ENCODE measurements at regions not wholly inside any gene's neighbourhood (a gene's known extent, or its start where the extent isn't known, plus 50 kb on each side); places are given as distances from the start of the nearest gene placed in this dataset.

DNA sequence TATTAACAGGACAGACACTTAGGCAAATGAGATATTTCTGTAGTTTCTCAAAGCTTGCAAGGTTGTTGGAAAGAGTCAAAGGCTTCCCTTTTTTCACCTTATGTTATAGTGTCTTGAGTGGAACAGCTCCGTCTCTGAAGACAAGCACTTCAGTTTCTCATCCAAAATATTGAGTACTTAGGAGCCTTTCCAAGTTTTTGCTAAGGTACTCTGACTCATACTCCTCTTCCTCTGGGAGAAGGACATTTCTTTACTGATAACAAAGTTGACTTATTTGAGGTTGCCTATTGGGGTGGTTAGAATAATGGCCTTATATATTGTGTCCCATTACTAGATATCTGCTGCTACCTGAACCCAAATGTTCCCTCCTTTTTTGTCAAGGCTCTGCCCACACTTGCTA lies 869.6 kb downstream of the MAT2B start:
- no peak for DNase-seq (ENCODE audit: low read depth)

DNA sequence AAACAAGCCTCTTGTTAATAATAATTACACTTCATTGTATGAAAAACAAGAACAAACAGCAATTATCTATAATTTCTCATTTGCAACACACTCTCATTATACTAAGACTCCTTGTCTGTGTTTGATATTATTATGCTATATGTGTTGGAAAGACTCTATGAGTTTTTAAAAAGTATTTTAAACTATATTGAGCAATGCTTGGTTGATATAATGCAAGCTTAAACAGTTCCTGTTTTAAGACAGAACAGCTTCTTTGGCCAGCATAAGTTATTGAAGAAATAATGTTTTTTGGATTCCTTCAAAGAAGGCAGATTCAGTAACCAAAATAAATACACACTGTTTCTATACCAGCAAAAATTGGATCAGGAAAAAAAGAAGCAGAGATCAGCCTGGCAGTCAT lies 871.4 kb downstream of the MAT2B start:
- no peak for DNase-seq (ENCODE audit: low read depth)

DNA sequence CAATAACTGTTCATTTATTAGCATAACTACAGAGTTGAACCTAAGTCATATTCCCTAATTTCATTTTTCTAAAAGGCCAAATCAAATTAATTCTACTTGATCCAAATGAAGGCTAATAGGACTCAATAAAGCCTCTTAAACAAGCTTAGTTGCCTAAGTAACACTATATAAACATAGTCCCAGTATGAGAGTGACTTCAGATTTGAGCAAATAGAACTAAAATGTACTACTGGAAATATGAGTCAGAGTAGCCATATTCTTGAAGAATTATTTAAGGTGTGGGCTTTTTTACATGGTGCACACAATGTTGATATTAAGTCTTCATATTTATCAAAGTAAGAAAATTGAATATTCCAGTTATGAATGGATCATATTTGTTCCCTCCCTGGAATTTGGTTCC lies 872.3 kb downstream of the MAT2B start:
- DNase-seq (ENCODE audit: low read depth): no peak

DNA sequence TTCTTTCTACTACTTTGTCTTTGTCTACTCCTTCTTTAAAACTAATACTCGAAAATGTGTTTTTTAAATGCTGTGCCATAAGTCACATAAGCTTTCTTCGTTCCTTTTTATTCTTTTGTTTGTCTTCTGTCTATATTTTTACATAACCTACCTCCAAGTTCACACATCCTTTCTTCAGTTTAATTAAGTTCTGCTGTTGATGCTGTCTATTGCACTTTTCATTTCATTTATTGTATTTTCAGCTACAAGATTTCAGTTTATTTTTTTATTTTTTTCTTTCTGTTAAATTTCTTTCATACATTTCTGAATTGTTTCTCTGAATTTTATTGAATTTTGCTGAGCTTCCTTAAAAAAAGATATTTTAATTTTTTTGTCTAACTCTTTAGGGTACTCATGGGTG lies 878.2 kb downstream of the MAT2B start:
- no peak for DNase-seq (ENCODE audit: low read depth)

DNA sequence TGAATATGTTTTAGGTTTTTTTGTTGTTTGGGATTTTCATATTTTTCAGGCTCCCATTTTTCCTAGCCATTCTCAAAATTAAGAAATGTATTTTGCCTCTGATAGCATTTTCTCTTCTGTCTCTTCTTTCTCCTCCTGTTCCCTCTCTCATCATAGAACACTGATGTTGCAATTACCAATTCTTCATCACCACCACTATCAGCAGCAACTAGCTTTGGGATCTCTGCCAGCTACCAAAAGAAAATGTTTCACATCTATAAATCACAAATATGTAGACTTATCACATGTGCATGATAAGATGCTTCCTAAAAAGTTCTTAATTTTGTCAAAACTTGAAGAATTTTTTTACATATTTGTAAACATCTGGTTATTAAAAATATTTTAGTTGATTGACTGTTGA lies 887.1 kb downstream of the MAT2B start:
- no peak for DNase-seq (ENCODE audit: low read depth)

DNA sequence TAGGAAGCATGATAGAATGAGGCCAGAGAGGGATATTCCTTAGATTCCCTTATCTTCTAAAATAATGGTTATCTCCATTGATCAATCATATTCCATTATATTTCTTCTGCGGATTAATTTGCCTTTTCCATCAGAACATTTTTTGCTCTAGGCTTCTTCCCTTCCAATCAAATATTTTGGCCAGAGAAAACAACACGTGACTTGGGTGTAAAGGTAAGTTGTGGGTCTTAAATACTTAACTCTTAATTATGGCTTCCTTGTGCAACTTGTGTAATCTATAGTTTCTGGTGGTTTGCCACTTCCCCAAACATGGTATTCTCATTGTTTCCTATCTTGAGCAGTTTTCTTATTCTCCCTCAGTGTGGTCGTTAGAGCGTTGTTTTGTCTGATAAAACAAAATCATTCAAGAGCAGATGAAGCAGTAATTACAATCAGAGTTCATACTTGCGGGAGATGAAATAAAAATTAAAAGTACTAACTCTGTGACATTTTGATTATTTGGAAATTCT lies 889.3 kb downstream of the MAT2B start:
- no peak for DNase-seq (ENCODE audit: low read depth)

DNA sequence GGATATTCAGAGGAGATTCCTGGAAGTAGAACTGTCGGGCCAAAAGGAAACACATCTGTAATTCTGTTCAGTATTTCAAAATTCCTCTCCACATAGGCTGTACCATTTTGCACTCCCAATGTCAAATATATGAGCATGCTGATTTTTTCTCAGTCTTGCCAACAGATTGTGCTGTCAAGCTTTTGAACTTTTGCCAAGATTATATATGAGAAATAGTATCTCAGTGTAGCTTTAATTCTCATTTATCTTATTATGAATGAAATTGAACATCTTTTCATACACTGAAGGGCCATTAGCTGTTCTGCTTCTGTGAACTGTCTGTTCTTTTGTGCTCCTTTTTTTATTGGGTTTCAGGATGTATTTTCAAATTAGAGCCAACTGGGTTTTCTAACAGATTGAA lies 907.1 kb downstream of the MAT2B start:
- no peak for DNase-seq (ENCODE audit: low read depth)

DNA sequence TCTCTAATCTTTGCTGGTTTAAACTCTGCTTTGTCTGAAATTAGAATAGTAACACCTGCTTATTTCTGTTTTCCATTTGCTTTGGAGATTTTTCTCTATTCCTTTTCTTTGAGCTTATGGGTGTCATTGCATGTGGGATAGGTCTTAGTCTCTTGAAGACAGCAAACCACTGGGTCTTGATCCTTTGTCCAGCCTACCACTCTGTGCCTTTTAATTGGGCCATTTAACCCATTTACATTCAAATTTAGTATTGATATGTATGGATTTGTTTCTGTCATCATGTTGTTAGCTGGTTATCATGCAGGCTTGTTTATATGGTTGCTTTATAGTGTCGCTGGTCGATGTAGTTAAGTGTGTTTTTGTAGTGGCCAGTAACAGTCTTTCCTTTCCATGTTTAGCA lies 914.7 kb downstream of the MAT2B start:
- no peak for DNase-seq (ENCODE audit: low read depth)

DNA sequence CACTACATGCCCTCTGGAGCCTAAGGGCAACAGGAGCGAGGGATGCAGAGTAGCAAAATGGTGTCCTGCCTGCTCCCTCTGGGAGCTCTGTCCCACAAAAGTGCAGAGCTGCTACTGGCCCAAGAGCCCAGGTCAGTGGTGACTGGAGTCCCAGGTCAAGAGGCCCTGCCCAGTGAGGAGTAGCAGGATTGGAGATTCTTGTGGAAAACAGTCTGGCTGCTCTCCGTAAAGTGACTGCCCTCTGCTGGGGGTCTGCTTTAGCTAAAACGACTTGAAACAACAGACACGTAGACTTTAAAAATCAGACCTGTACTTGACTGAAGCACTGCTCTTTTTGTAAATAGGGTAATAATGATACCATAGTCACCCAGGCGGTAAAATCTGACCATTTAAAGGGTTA lies 917.0 kb downstream of the MAT2B start:
- DNase-seq (ENCODE audit: low read depth): no peak

DNA sequence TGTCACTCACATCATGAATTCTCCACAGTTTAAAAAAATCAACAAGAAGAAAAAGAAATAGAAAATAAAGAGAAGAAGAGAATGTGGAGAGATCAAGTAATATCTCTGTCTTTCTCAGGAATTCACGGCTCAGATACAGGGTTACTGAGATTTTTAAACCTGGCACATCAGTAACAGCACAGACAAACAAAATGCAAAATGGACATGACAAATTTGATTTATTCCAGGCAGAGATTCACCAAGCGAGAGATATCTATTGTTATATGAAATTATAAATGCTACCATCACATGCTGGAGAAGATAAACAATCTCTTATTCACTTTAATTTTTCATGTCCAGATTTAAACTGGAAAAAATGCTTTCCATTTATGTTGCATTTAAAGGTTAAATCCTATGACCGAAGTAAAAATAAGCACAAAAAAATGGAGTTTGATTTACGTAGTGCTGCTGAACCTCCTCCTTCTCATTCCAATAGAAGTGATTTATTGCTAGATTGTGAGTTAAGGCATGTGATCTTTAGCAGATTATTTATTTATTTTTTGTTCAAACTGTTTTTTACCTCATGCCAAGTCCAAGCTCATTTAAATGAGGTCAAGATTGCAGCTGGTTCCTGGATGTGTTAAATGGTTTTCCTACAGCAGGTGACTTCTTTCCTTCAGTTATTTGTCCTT lies 926.4 kb downstream of the MAT2B start:
- no peak for DNase-seq (ENCODE audit: low read depth)

DNA sequence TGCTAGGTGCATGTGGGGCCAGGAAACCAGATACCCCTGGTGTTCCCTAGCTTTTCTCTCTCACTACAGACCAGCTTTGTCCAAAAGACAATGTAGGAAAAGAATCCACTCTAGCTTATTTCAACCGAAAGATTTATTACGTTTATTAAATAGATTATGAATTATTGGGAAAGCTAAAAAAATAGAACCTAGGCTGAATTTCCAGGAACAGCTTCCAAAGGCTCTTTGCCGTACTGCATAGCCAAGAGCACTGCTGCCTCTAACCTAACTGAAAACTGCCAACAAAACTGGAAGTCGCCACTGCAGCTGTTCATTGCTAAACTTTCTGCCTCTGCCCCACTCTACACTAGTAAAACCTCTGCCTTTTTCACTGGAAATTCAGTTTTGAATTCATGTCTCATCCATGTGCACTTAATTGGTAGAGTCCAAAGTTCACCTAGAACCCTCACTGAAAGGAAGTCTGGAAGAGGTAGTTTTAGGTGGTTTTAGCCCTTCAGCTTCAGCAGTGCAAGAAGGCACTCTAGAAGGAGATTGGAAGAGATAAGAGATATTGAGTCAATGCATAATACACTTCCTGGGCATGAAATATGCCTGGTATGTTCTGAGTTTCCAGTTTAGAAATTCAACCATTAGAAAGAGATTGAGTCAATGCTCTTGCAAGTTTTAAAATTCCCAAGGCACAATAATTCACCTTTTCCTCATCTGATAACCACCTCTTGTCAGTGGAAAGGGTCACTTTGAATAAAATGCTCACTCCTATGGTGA lies 927.9 kb downstream of the MAT2B start:
- DNase-seq (ENCODE audit: low read depth): no peak

DNA sequence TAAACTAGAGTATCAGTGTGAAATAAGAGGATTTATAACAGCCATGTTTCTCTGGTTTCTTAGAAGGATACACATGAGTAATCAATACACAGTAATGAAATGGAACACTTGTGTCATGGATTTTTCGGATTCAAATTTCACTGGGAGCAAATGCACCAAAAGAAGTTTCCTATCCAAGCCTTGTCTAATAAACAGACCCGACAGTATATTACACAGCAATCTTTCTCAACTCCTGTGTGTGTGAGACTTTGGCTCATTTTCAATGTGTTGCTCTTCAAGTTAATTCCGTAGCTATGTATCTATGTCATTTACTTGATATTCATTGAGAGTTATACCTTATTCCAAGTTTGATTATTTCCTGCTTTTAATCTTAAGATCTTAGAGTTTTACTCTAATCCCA lies 930.2 kb downstream of the MAT2B start:
- DNase-seq (ENCODE audit: low read depth): no peak

DNA sequence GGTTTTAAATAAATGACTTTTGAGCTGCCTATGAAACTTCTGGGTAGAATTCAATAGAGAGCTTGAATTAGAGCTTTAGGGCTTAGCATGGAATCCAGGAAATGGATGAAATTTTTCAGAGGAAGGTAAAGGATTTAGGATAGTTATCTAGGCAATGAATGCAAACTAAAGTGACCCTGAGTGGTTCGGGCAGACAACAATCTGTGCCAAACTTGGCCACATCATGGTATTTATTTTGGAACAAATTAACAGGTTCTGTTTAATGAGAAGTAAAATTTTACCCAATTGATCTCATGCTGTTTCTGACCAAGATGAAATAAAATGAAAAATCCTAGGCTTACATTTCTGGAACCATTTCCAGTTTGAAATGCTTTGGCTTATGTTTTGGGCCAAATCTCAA lies 934.4 kb downstream of the MAT2B start:
- no peak for DNase-seq (ENCODE audit: low read depth)

DNA sequence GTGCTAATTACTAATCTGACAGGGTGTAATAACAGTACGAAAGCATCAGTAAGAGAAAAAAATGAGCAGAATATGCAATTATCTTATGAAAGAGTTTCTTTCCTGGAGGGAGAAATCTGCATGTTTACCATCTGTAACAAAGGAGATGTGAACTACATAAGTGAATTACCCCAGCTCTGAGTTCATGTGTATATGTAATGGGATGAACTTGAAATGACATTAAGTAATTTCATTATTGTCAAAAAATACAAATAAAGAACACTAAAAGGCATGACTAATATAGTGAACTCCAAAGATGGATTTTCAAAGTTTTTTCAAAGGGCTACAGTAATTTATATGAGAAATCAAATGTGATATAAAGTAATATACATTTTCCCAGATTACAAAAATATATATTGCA lies 944.0 kb downstream of the MAT2B start:
- no peak for DNase-seq (ENCODE audit: low read depth)

DNA sequence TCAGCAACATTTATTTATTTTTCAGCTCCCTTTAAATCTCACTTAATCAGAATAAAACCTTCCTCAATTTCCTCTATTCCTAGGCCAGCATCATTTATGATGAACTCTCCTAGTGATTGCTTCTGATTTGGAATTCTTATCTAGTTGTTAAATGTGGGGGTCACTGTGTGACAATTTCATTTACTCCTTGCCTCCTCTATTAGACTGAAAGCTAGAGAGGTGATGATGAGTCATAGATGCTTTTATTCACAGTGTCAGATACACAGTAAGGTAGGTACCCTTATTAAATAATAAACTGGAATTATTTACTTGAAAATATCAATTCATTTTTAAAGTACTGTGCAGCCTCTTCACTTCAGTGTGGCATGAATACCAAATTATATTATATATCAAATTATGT lies 960.6 kb downstream of the MAT2B start:
- DNase-seq (ENCODE audit: low read depth): no peak

DNA sequence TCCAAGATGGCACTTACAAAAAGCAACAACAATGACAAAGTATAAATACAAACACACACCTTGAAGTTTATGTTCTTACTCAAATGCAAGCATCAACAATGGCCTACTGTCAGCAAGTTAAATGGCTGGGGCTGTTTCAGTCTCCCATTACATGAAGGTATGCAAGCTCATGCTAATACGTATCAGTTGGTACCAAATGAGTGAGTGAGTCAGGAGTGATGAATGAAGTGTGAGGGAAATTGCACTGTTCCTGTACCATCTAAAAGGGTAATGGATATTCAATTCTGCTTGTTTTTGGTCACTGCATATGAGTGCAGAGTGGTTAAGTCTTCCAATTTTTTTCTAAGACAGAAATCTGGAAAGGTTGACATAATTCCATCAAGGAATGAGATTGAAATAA lies 964.9 kb downstream of the MAT2B start:
- no peak for DNase-seq (ENCODE audit: low read depth)

DNA sequence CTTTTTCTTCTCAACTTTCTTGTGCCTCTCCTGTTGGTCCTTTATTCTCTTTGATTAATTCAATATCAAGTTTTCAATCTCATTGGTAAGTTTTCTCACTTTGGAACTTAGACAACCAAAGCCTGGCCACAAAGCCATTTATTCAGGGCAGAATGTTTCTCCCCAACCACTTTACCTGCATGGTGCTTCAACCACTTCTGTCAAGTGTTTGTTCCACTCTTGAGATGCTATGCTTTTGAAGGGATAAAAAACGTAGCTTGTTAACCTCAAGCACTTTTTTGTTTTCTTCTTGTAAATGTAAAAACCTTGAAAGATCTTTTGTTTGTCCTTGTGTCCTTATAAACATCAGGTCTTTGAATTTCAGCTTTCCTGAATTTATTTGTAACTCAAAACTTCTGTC lies 966.7 kb downstream of the MAT2B start:
- no peak for DNase-seq (ENCODE audit: low read depth)

DNA sequence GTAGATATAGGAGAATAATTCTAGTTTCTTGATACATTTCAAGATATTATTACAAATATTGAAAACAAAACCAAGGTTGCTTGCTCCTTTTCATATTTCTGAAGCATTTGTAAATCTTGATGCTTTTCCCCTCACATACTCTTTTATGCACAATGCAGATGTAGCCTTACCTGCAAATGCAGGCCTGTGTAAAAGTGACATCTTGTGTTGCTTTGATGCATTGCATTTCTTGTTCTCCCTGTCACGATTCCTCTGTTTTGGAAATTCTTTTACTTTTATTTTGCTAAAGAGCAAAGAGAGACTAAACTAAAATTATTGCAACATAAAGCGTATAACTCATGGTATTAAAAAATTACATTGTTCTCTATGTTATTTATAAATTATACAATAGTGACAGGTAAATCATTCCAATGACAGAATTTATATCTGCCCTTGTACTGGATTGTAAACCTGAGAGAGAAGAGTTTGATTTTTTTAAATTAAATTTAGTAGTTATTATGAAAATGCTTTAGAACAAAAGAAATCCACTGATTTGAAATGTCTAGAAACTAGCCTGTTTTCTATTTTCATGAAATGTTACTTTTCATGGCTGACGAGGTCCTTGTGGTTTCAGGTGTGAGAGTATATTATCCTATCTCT lies 970.0 kb downstream of the MAT2B start:
- no peak for DNase-seq (ENCODE audit: low read depth)

DNA sequence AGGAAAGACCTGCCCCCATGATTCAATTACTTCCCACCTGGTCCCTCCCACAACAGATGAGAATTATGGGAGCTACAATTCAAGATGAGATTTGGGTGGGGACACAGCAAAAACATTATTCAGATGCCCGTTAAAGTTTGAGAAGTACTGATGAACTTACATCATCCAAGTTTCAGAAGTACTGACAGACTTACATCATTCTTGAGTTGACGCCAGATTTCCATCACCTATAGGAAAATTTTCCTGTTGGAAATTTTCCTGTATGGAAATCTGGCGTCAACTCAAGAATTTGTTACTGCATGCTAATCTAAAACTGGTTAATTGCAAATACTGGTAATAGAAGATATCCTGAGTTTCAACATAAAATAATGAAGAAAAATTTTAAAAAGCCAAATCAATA lies 975.9 kb downstream of the MAT2B start:
- DNase-seq (ENCODE audit: low read depth): no peak

DNA sequence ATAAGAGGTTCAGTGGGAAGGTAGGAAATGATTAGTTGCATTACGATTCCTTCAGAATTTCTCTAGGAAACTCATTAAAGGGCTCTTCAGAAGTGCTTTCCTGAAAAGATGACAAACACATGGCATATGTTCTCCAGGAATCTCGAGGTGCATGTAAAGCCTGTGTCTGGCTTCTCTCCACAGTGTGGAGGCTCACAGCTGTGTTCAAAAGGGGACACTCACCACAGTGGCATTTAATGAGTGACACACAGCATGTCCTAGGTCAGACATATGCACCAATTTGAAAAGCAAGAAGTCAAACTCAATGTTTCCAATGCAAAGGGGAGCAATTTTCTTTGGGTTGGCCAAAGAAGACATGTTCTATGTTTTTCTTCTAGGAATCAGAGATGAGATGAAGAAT lies 976.9 kb downstream of the MAT2B start:
- DNase-seq (ENCODE audit: low read depth): no peak

DNA sequence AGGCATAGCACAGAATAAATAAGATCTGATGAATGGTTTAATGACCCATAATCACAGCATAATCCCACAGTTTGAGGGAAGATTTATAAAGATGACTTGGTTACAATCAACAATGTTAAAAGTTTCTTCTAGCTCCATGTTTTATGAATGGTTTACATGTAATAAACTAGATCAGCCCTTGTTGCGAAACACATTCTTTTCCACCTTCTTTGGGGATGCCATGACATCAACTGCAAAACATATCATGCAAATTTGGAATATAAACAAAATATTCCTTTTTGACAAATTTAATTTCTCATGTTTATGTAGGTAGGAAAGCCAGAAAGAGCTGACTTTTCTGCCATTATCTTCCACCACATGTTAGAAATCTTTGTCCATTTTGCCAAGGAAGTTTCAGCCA lies 979.5 kb downstream of the MAT2B start:
- DNase-seq (ENCODE audit: low read depth): no peak

DNA sequence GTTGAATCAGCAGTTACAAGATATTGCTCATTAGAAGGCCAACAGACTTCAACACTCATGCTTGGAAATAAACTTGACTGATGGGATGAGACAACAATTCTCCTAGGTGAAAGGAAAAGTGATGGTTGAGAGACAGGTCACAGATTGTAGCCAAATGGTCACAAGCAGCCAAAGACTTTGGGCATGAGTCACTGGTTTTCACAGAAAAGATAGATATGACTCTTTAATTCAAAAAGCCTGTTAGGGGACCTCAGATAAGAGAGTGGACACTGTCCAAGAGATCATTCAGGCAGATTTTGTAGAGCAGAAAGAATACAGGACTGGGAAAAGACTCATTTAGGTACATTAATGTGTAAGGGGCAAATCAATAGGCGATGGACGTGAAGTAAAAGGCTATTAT lies 982.5 kb downstream of the MAT2B start:
- DNase-seq (ENCODE audit: low read depth): no peak

All from RPMI7951 (cell line).